ENCODE measurements at regions not wholly inside any gene's neighbourhood (a gene's known extent, or its start where the extent isn't known, plus 50 kb on each side); places are given as distances from the start of the nearest gene placed in this dataset.

GRCh38 chr2:2861666-2862240, 515.9 kb downstream of the EIPR1 start:
- H3K9me3 ChIP-seq (ENCODE audit: low read depth) = no peaks in the 10 kb centered on the region
- H3K4me1 Mint-ChIP-seq = peaks cover under 1% of the 10 kb centered on the region
- no peaks in the 10 kb centered on the region for H3K36me3 Mint-ChIP-seq
- no peak overlapping the region for H2AFZ ChIP-seq (replicated peaks)
- DNase-seq (ENCODE audit: low spot score) = no peak
- no peak for TF ChIP-seq EZH2phosphoT487 (IDR thresholded peaks at IDR 0.05)
- no peak for TF ChIP-seq CTCF (IDR thresholded peaks at IDR 0.05)
- TF ChIP-seq EZH2 (IDR thresholded peaks at IDR 0.05) = no peak
- no peak overlapping the region for H3K4me3 Mint-ChIP-seq
- H3F3A ChIP-seq (ENCODE audit: low read depth) = no peaks in the 10 kb centered on the region
- no peak overlapping the region for H3K9ac ChIP-seq
- H3K4me2 ChIP-seq = no peak overlapping the region
- H3K27ac ChIP-seq = no peak overlapping the region
- peaks cover 3% of the 10 kb centered on the region for H3K27me3 Mint-ChIP-seq (ENCODE audit: insufficient read depth, low read depth)
- peak overlapping the region; percentile 42 for H3K27ac Mint-ChIP-seq
- H3K9me3 Mint-ChIP-seq = no peaks in the 10 kb centered on the region
- H3K4me3 ChIP-seq = no peak overlapping the region
- H3K4me1 ChIP-seq = no peaks in the 10 kb centered on the region
- H4K20me1 ChIP-seq (ENCODE audit: low read depth) = no peaks in the 10 kb centered on the region
- H3K27me3 ChIP-seq = no peaks in the 10 kb centered on the region
- no peaks in the 10 kb centered on the region for H3K79me2 ChIP-seq (ENCODE audit: low read depth)
- no peaks in the 10 kb centered on the region for H3K36me3 ChIP-seq

GRCh38 chr2:2860589-2861300, 516.9 kb downstream of the EIPR1 start:
- no peaks in the 10 kb centered on the region for H3K9me3 Mint-ChIP-seq
- no peak overlapping the region for H3K4me3 Mint-ChIP-seq
- H3K9me3 ChIP-seq (ENCODE audit: low read depth) = no peaks in the 10 kb centered on the region
- no peaks in the 10 kb centered on the region for H3K36me3 Mint-ChIP-seq
- no peaks in the 10 kb centered on the region for H3K4me1 Mint-ChIP-seq
- no peaks in the 10 kb centered on the region for H3K4me1 ChIP-seq
- no peak overlapping the region for H3K27ac ChIP-seq
- TF ChIP-seq EZH2 (IDR thresholded peaks at IDR 0.05) = no peak
- no peak for TF ChIP-seq CTCF (IDR thresholded peaks at IDR 0.05)
- TF ChIP-seq EZH2phosphoT487 (IDR thresholded peaks at IDR 0.05) = no peak
- H3K79me2 ChIP-seq (ENCODE audit: low read depth) = no peaks in the 10 kb centered on the region
- no peaks in the 10 kb centered on the region for H3F3A ChIP-seq (ENCODE audit: low read depth)
- DNase-seq (ENCODE audit: low spot score) = no peak
- H3K27me3 ChIP-seq = no peaks in the 10 kb centered on the region
- no peak overlapping the region for H3K4me3 ChIP-seq
- no peak overlapping the region for H3K4me2 ChIP-seq
- H3K9ac ChIP-seq = no peak overlapping the region
- H2AFZ ChIP-seq (replicated peaks) = no peak overlapping the region
- no peaks in the 10 kb centered on the region for H4K20me1 ChIP-seq (ENCODE audit: low read depth)
- H3K27ac Mint-ChIP-seq = no peak overlapping the region
- H3K36me3 ChIP-seq = no peaks in the 10 kb centered on the region
- H3K27me3 Mint-ChIP-seq (ENCODE audit: insufficient read depth, low read depth) = no peaks in the 10 kb centered on the region

GRCh38 chr2:2859732-2860131, 517.9 kb downstream of the EIPR1 start:
- no peak overlapping the region for H3K9ac ChIP-seq
- no peak overlapping the region for H3K4me3 ChIP-seq
- H3F3A ChIP-seq (ENCODE audit: low read depth) = no peaks in the 10 kb centered on the region
- H4K20me1 ChIP-seq (ENCODE audit: low read depth) = no peaks in the 10 kb centered on the region
- H3K9me3 ChIP-seq (ENCODE audit: low read depth) = no peaks in the 10 kb centered on the region
- no peak overlapping the region for H3K4me3 Mint-ChIP-seq
- H3K4me2 ChIP-seq = no peak overlapping the region
- TF ChIP-seq EZH2phosphoT487 (IDR thresholded peaks at IDR 0.05) = no peak
- no peak for TF ChIP-seq EZH2 (IDR thresholded peaks at IDR 0.05)
- no peak for TF ChIP-seq CTCF (IDR thresholded peaks at IDR 0.05)
- H3K9me3 Mint-ChIP-seq = no peaks in the 10 kb centered on the region
- no peaks in the 10 kb centered on the region for H3K79me2 ChIP-seq (ENCODE audit: low read depth)
- H3K36me3 ChIP-seq = no peaks in the 10 kb centered on the region
- no peaks in the 10 kb centered on the region for H3K4me1 Mint-ChIP-seq
- H3K27ac Mint-ChIP-seq = no peak overlapping the region
- no peaks in the 10 kb centered on the region for H3K36me3 Mint-ChIP-seq
- H3K27me3 ChIP-seq = no peaks in the 10 kb centered on the region
- DNase-seq (ENCODE audit: low spot score) = no peak
- no peak overlapping the region for H3K27ac ChIP-seq
- no peaks in the 10 kb centered on the region for H3K4me1 ChIP-seq
- H3K27me3 Mint-ChIP-seq (ENCODE audit: insufficient read depth, low read depth) = no peaks in the 10 kb centered on the region
- H2AFZ ChIP-seq (replicated peaks) = no peak overlapping the region
